Loucy (cell line): ENCODE measurements at regions not wholly inside any gene's neighbourhood (a gene's known extent, or its start where the extent isn't known, plus 50 kb on each side); places are given as distances from the start of the nearest gene placed in this dataset.

Source experiments
- CTCF ChIP-seq: fragments of 200-600 bp; sonication (generic); conservative IDR thresholded peaks from 2 replicates; pipeline ENCODE4 v1.5.1; 2014; ENCODE audit warnings: mild to moderate bottlenecking, antibody characterized with exemption, low read length
- EZH2phosphoT487 ChIP-seq: fragments of 200-600 bp; IDR thresholded peaks from 2 replicates; pipeline ENCODE4 v1.6.1; 2018; ENCODE audit warnings: antibody characterized with exemption, mild to moderate bottlenecking, moderate library complexity, borderline replicate concordance

GRCh38 chr6:145003145-145003544 is 718.0 kb downstream of the UTRN start:
- TF ChIP-seq CTCF (no peak), EZH2phosphoT487 (no peak)
